HT-29 (cell line): ENCODE measurements at regions not wholly inside any gene's neighbourhood (a gene's known extent, or its start where the extent isn't known, plus 50 kb on each side); places are given as distances from the start of the nearest gene placed in this dataset.
A peak's percentile ranks its signal among the peaks of the same experiment; 100 is the strongest.

Source experiments
- DNase-seq: peaks from one replicate; pipeline ENCODE4 v3.0.0-alpha.2; 2015; ENCODE audit warnings: low spot score

- peak; percentile 66 for DNase-seq
These were observed 260.5 kb downstream of the CCDC85A start for GRCh38 chr2:56444339-56444738.

GRCh38 chr2:56448403-56449001 lies 264.7 kb downstream of the CCDC85A start:
- peak; percentile 26 for DNase-seq

- DNase-seq, result peak; percentile 94
These were observed 265.2 kb downstream of the CCDC85A start for GRCh38 chr2:56449002-56449431.

- peak; percentile 32 for DNase-seq
These were observed 265.7 kb downstream of the CCDC85A start for GRCh38 chr2:56449449-56449860.

- no peak for DNase-seq
These were observed 266.3 kb downstream of the CCDC85A start for GRCh38 chr2:56450047-56450446.

GRCh38 chr2:56450772-56451171 lies 267.0 kb downstream of the CCDC85A start:
- no peak for DNase-seq

GRCh38 chr2:56455642-56456041 lies 271.9 kb downstream of the CCDC85A start:
- DNase-seq, result no peak

GRCh38 chr2:56456791-56457190 lies 273.0 kb downstream of the CCDC85A start:
- no peak for DNase-seq

- DNase-seq, result no peak
These were observed 276.7 kb downstream of the CCDC85A start for GRCh38 chr2:56460508-56460907.

GRCh38 chr2:56464066-56464465 lies 280.3 kb downstream of the CCDC85A start:
- DNase-seq, result no peak

- DNase-seq, result no peak
These were observed 280.8 kb downstream of the CCDC85A start for GRCh38 chr2:56464613-56465012.

GRCh38 chr2:56465491-56465890 lies 281.7 kb downstream of the CCDC85A start:
- no peak for DNase-seq

GRCh38 chr2:56473524-56473923 lies 289.7 kb downstream of the CCDC85A start:
- no peak for DNase-seq

- no peak for DNase-seq
These were observed 290.8 kb downstream of the CCDC85A start for GRCh38 chr2:56474412-56475158.

GRCh38 chr2:56475191-56475590 lies 291.4 kb downstream of the CCDC85A start:
- DNase-seq, result no peak

- DNase-seq, result no peak
These were observed 292.8 kb downstream of the CCDC85A start for GRCh38 chr2:56476509-56477071.

GRCh38 chr2:56478027-56478426 lies 294.2 kb downstream of the CCDC85A start:
- DNase-seq, result no peak

- DNase-seq, result no peak
These were observed 299.3 kb downstream of the CCDC85A start for GRCh38 chr2:56483081-56483480.

- DNase-seq, result no peak
These were observed 301.1 kb downstream of the CCDC85A start for GRCh38 chr2:56484906-56485305.

GRCh38 chr2:56500317-56500716 lies 316.5 kb downstream of the CCDC85A start:
- no peak for DNase-seq

GRCh38 chr2:56502616-56503015 lies 318.8 kb downstream of the CCDC85A start:
- DNase-seq, result no peak

GRCh38 chr2:56505885-56506284 lies 322.1 kb downstream of the CCDC85A start:
- no peak for DNase-seq

- no peak for DNase-seq
These were observed 324.9 kb downstream of the CCDC85A start for GRCh38 chr2:56508662-56509061.
